Gastrocnemius medialis (tissue), 4 donors: ENCODE measurements at regions not wholly inside any gene's neighbourhood (a gene's known extent, or its start where the extent isn't known, plus 50 kb on each side); places are given as distances from the start of the nearest gene placed in this dataset.

Source experiments
- POLR2A ChIP-seq, 2 donors: fragments of 450-650 bp; IDR thresholded peaks; one replicate each; pipeline ENCODE4 v1.6.1; 2017; ENCODE audit warnings: antibody characterized with exemption in 2 of 2, mild to moderate bottlenecking in 2 of 2, moderate library complexity in 2 of 2
- TF ChIP-seq, protein P1 (sequence below), 5 experiments: fragments of 450-650 bp in 3 of 5; fragments of 200-600 bp in 2 of 5; sonication (generic) in 2 of 5; IDR thresholded peaks in 4 of 5; conservative IDR thresholded peaks in 1 of 5; 1 replicate in 4 of 5; 2 replicates in 1 of 5; pipeline ENCODE4 v1.5.1; 2016 to 2019; ENCODE audit warnings: antibody characterized with exemption in 5 of 5, mild to moderate bottlenecking in 3 of 5, moderate library complexity in 3 of 5

DNA sequence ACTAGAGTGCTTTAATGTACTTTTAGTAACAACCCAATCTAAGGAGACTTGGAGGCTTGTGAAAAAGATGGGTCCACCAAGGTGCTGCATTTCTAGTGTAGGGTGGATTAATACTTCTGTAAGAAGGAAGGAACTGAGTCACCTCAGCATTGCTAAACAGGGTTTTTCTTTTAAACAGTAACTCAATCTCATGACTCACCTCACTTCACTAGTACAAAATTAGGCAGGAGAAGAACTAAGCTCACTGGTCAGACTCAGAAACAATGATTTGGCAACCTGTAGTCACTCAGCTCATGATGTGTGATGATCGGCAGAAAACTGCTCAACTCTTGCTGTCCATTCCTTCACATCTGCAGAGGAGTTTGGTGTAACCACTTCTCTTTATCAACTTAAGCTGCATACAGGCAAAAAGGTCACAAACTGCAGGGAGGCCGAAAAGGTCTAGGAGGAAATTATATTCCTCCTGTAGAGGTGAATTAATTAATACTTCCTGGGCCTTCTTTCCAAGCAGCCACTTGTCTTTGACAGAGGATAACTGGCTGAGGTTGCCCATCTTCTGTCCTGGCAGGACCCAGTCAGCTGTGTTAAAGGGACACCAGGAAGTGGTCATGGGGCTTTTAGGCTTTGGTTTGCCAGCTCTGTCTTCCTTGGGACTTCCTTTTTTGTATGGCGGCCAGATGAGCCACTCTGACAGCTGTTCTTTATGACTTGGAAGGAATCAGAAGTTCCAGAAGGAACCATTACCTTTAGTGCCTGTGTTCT, 466.9 kb downstream of the FUT8 start:
- TF ChIP-seq, protein P1, sequence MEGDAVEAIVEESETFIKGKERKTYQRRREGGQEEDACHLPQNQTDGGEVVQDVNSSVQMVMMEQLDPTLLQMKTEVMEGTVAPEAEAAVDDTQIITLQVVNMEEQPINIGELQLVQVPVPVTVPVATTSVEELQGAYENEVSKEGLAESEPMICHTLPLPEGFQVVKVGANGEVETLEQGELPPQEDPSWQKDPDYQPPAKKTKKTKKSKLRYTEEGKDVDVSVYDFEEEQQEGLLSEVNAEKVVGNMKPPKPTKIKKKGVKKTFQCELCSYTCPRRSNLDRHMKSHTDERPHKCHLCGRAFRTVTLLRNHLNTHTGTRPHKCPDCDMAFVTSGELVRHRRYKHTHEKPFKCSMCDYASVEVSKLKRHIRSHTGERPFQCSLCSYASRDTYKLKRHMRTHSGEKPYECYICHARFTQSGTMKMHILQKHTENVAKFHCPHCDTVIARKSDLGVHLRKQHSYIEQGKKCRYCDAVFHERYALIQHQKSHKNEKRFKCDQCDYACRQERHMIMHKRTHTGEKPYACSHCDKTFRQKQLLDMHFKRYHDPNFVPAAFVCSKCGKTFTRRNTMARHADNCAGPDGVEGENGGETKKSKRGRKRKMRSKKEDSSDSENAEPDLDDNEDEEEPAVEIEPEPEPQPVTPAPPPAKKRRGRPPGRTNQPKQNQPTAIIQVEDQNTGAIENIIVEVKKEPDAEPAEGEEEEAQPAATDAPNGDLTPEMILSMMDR (IDR thresholded peaks at IDR 0.05 in 4 of 5, conservative IDR thresholded peaks at IDR 0.05 in 1 of 5): no peak
- no peak for TF ChIP-seq POLR2A (IDR thresholded peaks at IDR 0.05)
